IMR-90 (cell line): ENCODE measurements at regions not wholly inside any gene's neighbourhood (a gene's known extent, or its start where the extent isn't known, plus 50 kb on each side); places are given as distances from the start of the nearest gene placed in this dataset.

Experiments
- ATAC-seq: fragments of 200-7000 bp; cut with Tn5 transposase; 2 replicates; pipeline ENCODE4 v1.9.1; 2020; ENCODE audit warnings: low read depth, mild to moderate bottlenecking, moderate library complexity
- BruUV-seq: library from RNA; stranded (reverse); fragments of 400-500 nt; replicated peaks from 2 replicates; lab custom pipeline; 2021; lab: Mats Ljungman, UMichigan
- CTCF ChIA-PET: fragments of 300-600 bp; formaldehyde crosslinking; extraction: SDS; loops from one replicate; lab custom pipeline; 2021; ENCODE audit warnings: antibody characterized with exemption; lab: Yijun Ruan, JAX
- POLR2A ChIA-PET: fragments of 300-600 bp; sonication (Branson Sonifier 250); formaldehyde crosslinking; loops from one replicate; lab custom pipeline; 2022; ENCODE audit warnings: antibody characterized with exemption; ENCODE audit not compliant: unreplicated experiment; lab: Charles Lee
- DNase-seq: peaks from one replicate; pipeline ENCODE4 v3.0.0; 2013
- H2AFZ ChIP-seq: replicated peaks from 2 replicates; pipeline ENCODE3; 2013; ENCODE audit warnings: low read length, mild to moderate bottlenecking; ENCODE audit not compliant: poor library complexity
- H2AK5ac ChIP-seq: 2 replicates; pipeline ENCODE4 v1.6.1; 2013; ENCODE audit warnings: low read depth, low read length, inconsistent platforms
- H2AK9ac ChIP-seq: replicated peaks from 2 replicates; pipeline ENCODE3; 2013; ENCODE audit warnings: mild to moderate bottlenecking, low read depth, low read length, moderate library complexity; ENCODE audit not compliant: poor library complexity
- H2BK120ac ChIP-seq: 2 replicates; pipeline ENCODE4 v1.6.1; 2013; ENCODE audit warnings: low read depth, low read length, inconsistent platforms
- H2BK15ac ChIP-seq: 3 replicates; pipeline ENCODE4 v1.6.1; 2013; ENCODE audit warnings: low read depth, low read length, inconsistent platforms
- H2BK20ac ChIP-seq: 2 replicates; pipeline ENCODE4 v1.6.1; 2013; ENCODE audit warnings: low read depth, mild to moderate bottlenecking, inconsistent platforms, low read length, moderate library complexity
- H2BK5ac ChIP-seq: 2 replicates; pipeline ENCODE4 v1.6.1; 2013; ENCODE audit warnings: mild to moderate bottlenecking, low read depth, low read length, inconsistent platforms; ENCODE audit not compliant: poor library complexity, severe bottlenecking
- H3K14ac ChIP-seq: replicated peaks from 2 replicates; pipeline ENCODE4 v1.6.1; 2013; ENCODE audit warnings: low read depth, low read length, inconsistent platforms
- H3K18ac ChIP-seq: 2 replicates; pipeline ENCODE4 v1.6.1; 2013; ENCODE audit warnings: low read depth, low read length, control low read depth
- H3K23ac ChIP-seq: 2 replicates; pipeline ENCODE4 v1.6.1; 2013; ENCODE audit warnings: low read depth, low read length, inconsistent platforms
- H3K27ac ChIP-seq: 2 replicates; pipeline ENCODE4 v1.5.1; 2013; ENCODE audit warnings: mild to moderate bottlenecking, control low read depth, low read length; ENCODE audit not compliant: insufficient read depth
- H3K27me3 ChIP-seq: 2 replicates; pipeline ENCODE4 v1.6.1; 2013; ENCODE audit warnings: low read length; ENCODE audit not compliant: control insufficient read depth, insufficient read depth
- H3K36me3 ChIP-seq: 2 replicates; pipeline ENCODE4 v1.6.1; 2013; ENCODE audit warnings: low read length, mixed read lengths; ENCODE audit not compliant: control insufficient read depth, insufficient read depth
- H3K4ac ChIP-seq: 2 replicates; pipeline ENCODE4 v1.6.1; 2013; ENCODE audit warnings: low read depth, low read length, inconsistent platforms
- H3K4me1 ChIP-seq: 2 replicates; pipeline ENCODE4 v1.6.1; 2013; ENCODE audit warnings: low read length, mixed read lengths; ENCODE audit not compliant: control insufficient read depth, insufficient read depth
- H3K4me2 ChIP-seq: 2 replicates; pipeline ENCODE4 v1.6.1; 2013; ENCODE audit warnings: low read depth, mild to moderate bottlenecking, control low read depth, low read length, moderate library complexity
- H3K4me3 ChIP-seq: 2 replicates; pipeline ENCODE4 v1.5.1; 2013; ENCODE audit warnings: low read depth, mild to moderate bottlenecking, control low read depth, low read length, moderate library complexity; ENCODE audit not compliant: insufficient read depth
- H3K56ac ChIP-seq: 2 replicates; pipeline ENCODE4 v1.6.1; 2013; ENCODE audit warnings: low read length, inconsistent platforms; ENCODE audit not compliant: insufficient read depth; ENCODE audit errors: extremely low read depth
- H3K79me1 ChIP-seq, 2 experiments: 2 replicates each; pipeline ENCODE4 v1.6.1; 2013; ENCODE audit warnings: low read length in 2 of 2, inconsistent platforms in 1 of 2, low read depth in 1 of 2
- H3K9ac ChIP-seq: 2 replicates; pipeline ENCODE4 v1.6.1; 2013; ENCODE audit warnings: low read depth, low read length, control low read depth
- H3K9me1 ChIP-seq: 2 replicates; pipeline ENCODE4 v1.6.1; 2013; ENCODE audit warnings: low read length, inconsistent platforms; ENCODE audit not compliant: insufficient read depth
- H3K9me3 ChIP-seq: 2 replicates; pipeline ENCODE4 v1.6.1; 2013; ENCODE audit warnings: low read length; ENCODE audit not compliant: control insufficient read depth, insufficient read depth
- H4K20me1 ChIP-seq: 2 replicates; pipeline ENCODE4 v1.6.1; 2013; ENCODE audit warnings: low read length, inconsistent platforms; ENCODE audit not compliant: insufficient read depth
- H4K5ac ChIP-seq: 2 replicates; pipeline ENCODE4 v1.6.1; 2013; ENCODE audit warnings: mild to moderate bottlenecking, low read depth, low read length, control low read depth
- H4K8ac ChIP-seq, 2 experiments: 2 replicates each; pipeline ENCODE4 v1.6.1; 2013; ENCODE audit warnings: low read depth in 2 of 2, low read length in 2 of 2, control low read depth in 1 of 2, inconsistent platforms in 1 of 2
- H4K91ac ChIP-seq: 2 replicates; pipeline ENCODE4 v1.6.1; 2013; ENCODE audit warnings: low read depth, low read length, inconsistent platforms; ENCODE audit not compliant: insufficient read depth
- BHLHE40 ChIP-seq: fragments of 150-350 bp; IDR thresholded peaks from 2 replicates; pipeline ENCODE4 v1.6.1; 2016; ENCODE audit warnings: mild to moderate bottlenecking, low read depth, low read length
- CEBPB ChIP-seq: IDR thresholded peaks from 2 replicates; pipeline ENCODE4 v1.6.1; 2012; ENCODE audit warnings: low read depth, low read length, improper control_type of control experiment
- CHD1 ChIP-seq: IDR thresholded peaks from 2 replicates; pipeline ENCODE4 v1.6.1; 2012; ENCODE audit warnings: low read depth, low read length, improper control_type of control experiment
- FOS ChIP-seq: fragments of 150-350 bp; IDR thresholded peaks from 2 replicates; pipeline ENCODE4 v1.6.1; 2016; ENCODE audit warnings: low read depth, low read length
- MAFK ChIP-seq: IDR thresholded peaks from 2 replicates; pipeline ENCODE4 v1.6.1; 2012; ENCODE audit warnings: low read depth, low read length, improper control_type of control experiment
- MAZ ChIP-seq: IDR thresholded peaks from 2 replicates; pipeline ENCODE4 v1.6.1; 2012; ENCODE audit warnings: low read depth, mild to moderate bottlenecking, low read length, improper control_type of control experiment, moderate library complexity, borderline replicate concordance
- MXI1 ChIP-seq: IDR thresholded peaks from 2 replicates; pipeline ENCODE4 v1.6.1; 2012; ENCODE audit warnings: low read depth, mild to moderate bottlenecking, low read length, moderate library complexity, borderline replicate concordance
- NFE2L2 ChIP-seq: fragments of 150-350 bp; IDR thresholded peaks from 2 replicates; pipeline ENCODE4 v1.6.1; 2016; ENCODE audit warnings: low read depth, mild to moderate bottlenecking, low read length
- POLR2A ChIP-seq: IDR thresholded peaks from 2 replicates; pipeline ENCODE4 v1.6.1; 2012; ENCODE audit warnings: mild to moderate bottlenecking, low read depth, low read length
- RAD21 ChIP-seq: IDR thresholded peaks from 2 replicates; pipeline ENCODE4 v1.6.1; 2012; ENCODE audit warnings: low read length, improper control_type of control experiment
- RCOR1 ChIP-seq: IDR thresholded peaks from 2 replicates; pipeline ENCODE4 v1.6.1; 2012; ENCODE audit warnings: mild to moderate bottlenecking, low read length, improper control_type of control experiment; ENCODE audit not compliant: insufficient replicate concordance
- RFX5 ChIP-seq: IDR thresholded peaks from 2 replicates; pipeline ENCODE4 v1.8.0; 2012; ENCODE audit warnings: low read depth, mild to moderate bottlenecking, low read length, moderate library complexity
- SMC3 ChIP-seq: fragments of 150-350 bp; IDR thresholded peaks from 2 replicates; pipeline ENCODE4 v1.6.1; 2016; ENCODE audit warnings: low read depth, mild to moderate bottlenecking, antibody characterized with exemption, low read length, moderate library complexity
- WGBS, 2 experiments: methylation state at CpG; one replicate each; pipeline versions ENCODE4 v1.1.5 to v1.1.7; 2013; ENCODE audit warnings: missing lambda C conversion rate in 2 of 2; ENCODE audit not compliant: insufficient read length in 1 of 2; ENCODE audit errors: extremely low coverage in 2 of 2; 5-methylcytosine and 5-hydroxymethylcytosine counted together
- dilution Hi-C: fragments of 300-500 bp; cut with HindIII; formaldehyde crosslinking; loops from one replicate; pipeline ENCODE4 v1.14.3; 2018; ENCODE audit warnings: low sequenced_read_pairs; ENCODE audit not compliant: unreplicated experiment
- in situ Hi-C: fragments of 300-500 bp; cut with MboI; formaldehyde crosslinking; loops from 3 replicates; pipeline ENCODE4 v1.14.3; 2019; ENCODE audit warnings: low sequenced_read_pairs, inconsistent platforms, mixed read lengths
- intact Hi-C: fragments of 100-400 bp; cut with micrococcal nuclease; formaldehyde crosslinking; loops from 2 replicates; pipeline ENCODE4 v1.10.0; 2022
- TF ChIP-seq, protein P1 (sequence below): fragments of 150-350 bp; IDR thresholded peaks from 2 replicates; pipeline ENCODE4 v1.6.1; 2016; ENCODE audit warnings: low read depth, mild to moderate bottlenecking, low read length, moderate library complexity, borderline replicate concordance
- TF ChIP-seq, protein P2 (sequence below): conservative IDR thresholded peaks from 2 replicates; pipeline ENCODE4 v1.5.1; 2012; ENCODE audit warnings: mild to moderate bottlenecking, low read depth, low read length, improper control_type of control experiment
- TF ChIP-seq, protein P3 (sequence below): fragments of 150-350 bp; IDR thresholded peaks from 2 replicates; pipeline ENCODE4 v1.6.1; 2017; ENCODE audit warnings: mild to moderate bottlenecking, antibody characterized with exemption, low read length, low read depth

GRCh38 chr14:53861781-53862180 lies 94.8 kb downstream of the BMP4 start:
- no peak overlapping the region for H4K5ac ChIP-seq
- no peaks in the 10 kb centered on the region for H3K9me3 ChIP-seq
- H2BK120ac ChIP-seq = no peak overlapping the region
- H4K91ac ChIP-seq = no peak overlapping the region
- no peak overlapping the region for H4K8ac ChIP-seq
- no peak overlapping the region for H2BK5ac ChIP-seq
- H3K9me1 ChIP-seq = no peaks in the 10 kb centered on the region
- no peak overlapping the region for H3K18ac ChIP-seq
- no peak overlapping the region for H3K14ac ChIP-seq
- dilution Hi-C loops (no loop called here), intact Hi-C loops (no loop called here), in situ Hi-C loops (no loop called here)
- no peak overlapping the region for H3K4ac ChIP-seq
- H3K23ac ChIP-seq = no peak overlapping the region
- no peaks in the 10 kb centered on the region for H3K79me1 ChIP-seq
- H3K27me3 ChIP-seq = peaks cover 8% of the 10 kb centered on the region; the same call in 1 of the 2 replicates
- no peak overlapping the region for H2AK5ac ChIP-seq
- H3K4me1 ChIP-seq = no peaks in the 10 kb centered on the region
- no CpG with 5 or more reads among the region's 5 CpGs for WGBS, 2 experiments
- H4K20me1 ChIP-seq = no peaks in the 10 kb centered on the region
- H2BK20ac ChIP-seq = no peak overlapping the region
- TF ChIP-seq SMC3 (no peak), NFE2L2 (no peak), MXI1 (no peak), POLR2A (no peak), CHD1 (no peak), MAZ (no peak), BHLHE40 (no peak), FOS (no peak), RAD21 (no peak), RCOR1 (no peak), RFX5 (no peak), CEBPB (no peak), MAFK (no peak)
- TF ChIP-seq, protein P1, sequence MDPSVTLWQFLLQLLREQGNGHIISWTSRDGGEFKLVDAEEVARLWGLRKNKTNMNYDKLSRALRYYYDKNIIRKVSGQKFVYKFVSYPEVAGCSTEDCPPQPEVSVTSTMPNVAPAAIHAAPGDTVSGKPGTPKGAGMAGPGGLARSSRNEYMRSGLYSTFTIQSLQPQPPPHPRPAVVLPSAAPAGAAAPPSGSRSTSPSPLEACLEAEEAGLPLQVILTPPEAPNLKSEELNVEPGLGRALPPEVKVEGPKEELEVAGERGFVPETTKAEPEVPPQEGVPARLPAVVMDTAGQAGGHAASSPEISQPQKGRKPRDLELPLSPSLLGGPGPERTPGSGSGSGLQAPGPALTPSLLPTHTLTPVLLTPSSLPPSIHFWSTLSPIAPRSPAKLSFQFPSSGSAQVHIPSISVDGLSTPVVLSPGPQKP = no peak
- TF ChIP-seq, protein P2, sequence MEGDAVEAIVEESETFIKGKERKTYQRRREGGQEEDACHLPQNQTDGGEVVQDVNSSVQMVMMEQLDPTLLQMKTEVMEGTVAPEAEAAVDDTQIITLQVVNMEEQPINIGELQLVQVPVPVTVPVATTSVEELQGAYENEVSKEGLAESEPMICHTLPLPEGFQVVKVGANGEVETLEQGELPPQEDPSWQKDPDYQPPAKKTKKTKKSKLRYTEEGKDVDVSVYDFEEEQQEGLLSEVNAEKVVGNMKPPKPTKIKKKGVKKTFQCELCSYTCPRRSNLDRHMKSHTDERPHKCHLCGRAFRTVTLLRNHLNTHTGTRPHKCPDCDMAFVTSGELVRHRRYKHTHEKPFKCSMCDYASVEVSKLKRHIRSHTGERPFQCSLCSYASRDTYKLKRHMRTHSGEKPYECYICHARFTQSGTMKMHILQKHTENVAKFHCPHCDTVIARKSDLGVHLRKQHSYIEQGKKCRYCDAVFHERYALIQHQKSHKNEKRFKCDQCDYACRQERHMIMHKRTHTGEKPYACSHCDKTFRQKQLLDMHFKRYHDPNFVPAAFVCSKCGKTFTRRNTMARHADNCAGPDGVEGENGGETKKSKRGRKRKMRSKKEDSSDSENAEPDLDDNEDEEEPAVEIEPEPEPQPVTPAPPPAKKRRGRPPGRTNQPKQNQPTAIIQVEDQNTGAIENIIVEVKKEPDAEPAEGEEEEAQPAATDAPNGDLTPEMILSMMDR = no peak
- TF ChIP-seq, protein P3, sequence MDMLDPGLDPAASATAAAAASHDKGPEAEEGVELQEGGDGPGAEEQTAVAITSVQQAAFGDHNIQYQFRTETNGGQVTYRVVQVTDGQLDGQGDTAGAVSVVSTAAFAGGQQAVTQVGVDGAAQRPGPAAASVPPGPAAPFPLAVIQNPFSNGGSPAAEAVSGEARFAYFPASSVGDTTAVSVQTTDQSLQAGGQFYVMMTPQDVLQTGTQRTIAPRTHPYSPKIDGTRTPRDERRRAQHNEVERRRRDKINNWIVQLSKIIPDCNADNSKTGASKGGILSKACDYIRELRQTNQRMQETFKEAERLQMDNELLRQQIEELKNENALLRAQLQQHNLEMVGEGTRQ = no peak
- H3K36me3 ChIP-seq = no peaks in the 10 kb centered on the region
- H2AFZ ChIP-seq = no peak overlapping the region
- CTCF ChIA-PET = no interaction called here
- no peak overlapping the region for H3K9ac ChIP-seq
- no peak overlapping the region for H2BK15ac ChIP-seq
- POLR2A ChIA-PET = no interaction called here
- H3K4me3 ChIP-seq = no peak overlapping the region
- ATAC-seq (no peak), DNase-seq (no peak)
- H3K4me2 ChIP-seq = no peak overlapping the region
- H3K27ac ChIP-seq = no peak overlapping the region
- BruUV-seq = no TSS peak
- no peak overlapping the region for H2AK9ac ChIP-seq
- H3K56ac ChIP-seq = no peak overlapping the region
